H9 (cell line): ENCODE measurements at regions not wholly inside any gene's neighbourhood (a gene's known extent, or its start where the extent isn't known, plus 50 kb on each side); places are given as distances from the start of the nearest gene placed in this dataset.
"Not testable (repeated sequence)": the region's sequence is repeated elsewhere in the genome, so short reads cannot be mapped to it uniquely, and the experiment has no call there.

Experiments used
- DNase-seq: peaks from one replicate; pipeline ENCODE4 v3.0.0-alpha.2; 2017
- H2AFZ ChIP-seq: one replicate; pipeline ENCODE4 v1.6.1; 2013; ENCODE audit warnings: mild to moderate bottlenecking, low read length, control low read depth, moderate library complexity
- H2AK5ac ChIP-seq: 2 replicates; pipeline ENCODE4 v1.6.1; 2013; ENCODE audit warnings: low read length, control low read depth, mixed read lengths; ENCODE audit not compliant: insufficient read length
- H2BK120ac ChIP-seq: one replicate; pipeline ENCODE4 v1.6.1; 2013; ENCODE audit warnings: low read depth, mild to moderate bottlenecking, low read length, control low read depth, inconsistent platforms; ENCODE audit not compliant: poor library complexity, severe bottlenecking
- H2BK12ac ChIP-seq: 2 replicates; pipeline ENCODE4 v1.6.1; 2013; ENCODE audit warnings: low read length, control low read depth, mixed read lengths, low read depth; ENCODE audit not compliant: insufficient read length
- H2BK15ac ChIP-seq: 2 replicates; pipeline ENCODE4 v1.6.1; 2013; ENCODE audit warnings: low read depth, low read length, control low read depth
- H2BK20ac ChIP-seq: one replicate; pipeline ENCODE4 v1.6.1; 2013; ENCODE audit warnings: low read depth, mild to moderate bottlenecking, low read length, control low read depth, inconsistent platforms; ENCODE audit not compliant: poor library complexity, severe bottlenecking
- H2BK5ac ChIP-seq: 2 replicates; pipeline ENCODE4 v1.6.1; 2013; ENCODE audit warnings: low read length, control low read depth, mixed read lengths; ENCODE audit not compliant: insufficient read length
- H3K14ac ChIP-seq: 2 replicates; pipeline ENCODE4 v1.6.1; 2013; ENCODE audit warnings: low read length, control low read depth; ENCODE audit not compliant: insufficient read depth
- H3K18ac ChIP-seq: 2 replicates; pipeline ENCODE4 v1.6.1; 2013; ENCODE audit warnings: low read depth, mild to moderate bottlenecking, mixed read lengths, low read length, control low read depth; ENCODE audit not compliant: insufficient read length
- H3K23ac ChIP-seq: 2 replicates; pipeline ENCODE4 v1.6.1; 2013; ENCODE audit warnings: low read length, control low read depth, mixed read lengths, low read depth; ENCODE audit not compliant: insufficient read length
- H3K23me2 ChIP-seq: 2 replicates; pipeline ENCODE4 v1.6.1; 2013; ENCODE audit warnings: low read depth, mild to moderate bottlenecking, mixed read lengths, low read length, control low read depth; ENCODE audit not compliant: insufficient read length, poor library complexity, severe bottlenecking
- H3K27ac ChIP-seq: 2 replicates; pipeline ENCODE4 v1.5.1; 2013; ENCODE audit warnings: low read length, control low read depth, mixed read lengths, low read depth; ENCODE audit not compliant: insufficient read length
- H3K27me3 ChIP-seq: 2 replicates; pipeline ENCODE4 v1.6.1; 2013; ENCODE audit warnings: low read length, control low read depth, inconsistent platforms; ENCODE audit not compliant: insufficient read depth
- H3K4ac ChIP-seq: 2 replicates; pipeline ENCODE4 v1.6.1; 2013; ENCODE audit warnings: low read depth, mild to moderate bottlenecking, control low read depth, inconsistent platforms, low read length, moderate library complexity
- H3K4me1 ChIP-seq: 2 replicates; pipeline ENCODE4 v1.6.1; 2013; ENCODE audit warnings: low read length, control low read depth, inconsistent platforms; ENCODE audit not compliant: insufficient read depth
- H3K4me2 ChIP-seq: 2 replicates; pipeline ENCODE4 v1.6.1; 2013; ENCODE audit warnings: low read length, control low read depth, mixed read lengths; ENCODE audit not compliant: insufficient read length, insufficient read depth
- H3K56ac ChIP-seq: 2 replicates; pipeline ENCODE4 v1.6.1; 2013; ENCODE audit warnings: low read depth, mild to moderate bottlenecking, mixed read lengths, low read length, control low read depth; ENCODE audit not compliant: insufficient read length
- H3K79me1 ChIP-seq: 2 replicates; pipeline ENCODE4 v1.6.1; 2013; ENCODE audit warnings: low read depth, mild to moderate bottlenecking, moderate library complexity, low read length, control low read depth, inconsistent platforms; ENCODE audit not compliant: insufficient read depth, poor library complexity, severe bottlenecking
- H3K79me2 ChIP-seq: 2 replicates; pipeline ENCODE4 v1.6.1; 2013; ENCODE audit warnings: low read length, control low read depth, inconsistent platforms; ENCODE audit not compliant: insufficient read depth
- H3K9ac ChIP-seq: 2 replicates; pipeline ENCODE4 v1.6.1; 2013; ENCODE audit warnings: low read length, control low read depth, mixed read lengths; ENCODE audit not compliant: insufficient read length; ENCODE audit errors: extremely low read depth
- H3K9me3 ChIP-seq: one replicate; pipeline ENCODE4 v1.6.1; 2013; ENCODE audit warnings: low read depth, low read length, inconsistent platforms; ENCODE audit not compliant: control insufficient read depth
- H3T11ph ChIP-seq: one replicate; pipeline ENCODE4 v1.6.1; 2013; ENCODE audit warnings: mild to moderate bottlenecking, low read length, control low read depth, inconsistent platforms
- H4K20me1 ChIP-seq: one replicate; pipeline ENCODE4 v1.6.1; 2013; ENCODE audit not compliant: control insufficient read depth, insufficient read length, insufficient read depth
- H4K5ac ChIP-seq: 2 replicates; pipeline ENCODE4 v1.6.1; 2013; ENCODE audit warnings: low read depth, mild to moderate bottlenecking, mixed read lengths, low read length, control low read depth; ENCODE audit not compliant: insufficient read length
- H4K8ac ChIP-seq: replicated peaks from 2 replicates; pipeline ENCODE4 v1.6.1; 2013; ENCODE audit warnings: low read length, control low read depth, mixed read lengths, low read depth; ENCODE audit not compliant: insufficient read length
- H4K91ac ChIP-seq: 2 replicates; pipeline ENCODE4 v1.6.1; 2013; ENCODE audit warnings: low read depth, mild to moderate bottlenecking, moderate library complexity, mixed read lengths, low read length, control low read depth; ENCODE audit not compliant: insufficient read length
- H3K27ac Mint-ChIP-seq, 3 experiments: 2 replicates in 2 of 3; 3 replicates in 1 of 3; pipeline ENCODE4 v1.8.0; 2020 to 2021; ENCODE audit warnings: mixed read lengths in 3 of 3, mild to moderate bottlenecking in 1 of 3, moderate library complexity in 1 of 3
- H3K27me3 Mint-ChIP-seq: 2 replicates; pipeline ENCODE4 v1.8.0; 2021; ENCODE audit warnings: low read depth, mild to moderate bottlenecking, moderate library complexity, mixed read lengths
- H3K36me3 Mint-ChIP-seq, 3 experiments: 2 replicates in 2 of 3; 3 replicates in 1 of 3; pipeline ENCODE4 v1.8.0; 2020 to 2021; ENCODE audit warnings: low read depth in 3 of 3, mixed read lengths in 3 of 3; ENCODE audit not compliant: insufficient read depth in 1 of 3
- H3K4me1 Mint-ChIP-seq, 2 experiments: 2 replicates each; pipeline ENCODE4 v1.8.0; 2020; ENCODE audit warnings: mixed read lengths in 2 of 2
- H3K4me3 Mint-ChIP-seq, 2 experiments: 2 replicates in 1 of 2; 3 replicates in 1 of 2; pipeline ENCODE4 v1.8.0; 2020 to 2021; ENCODE audit warnings: mild to moderate bottlenecking in 2 of 2, mixed read lengths in 2 of 2, moderate library complexity in 1 of 2
- H3K9me3 Mint-ChIP-seq, 2 experiments: 2 replicates in 1 of 2; 3 replicates in 1 of 2; pipeline ENCODE4 v1.8.0; 2020; ENCODE audit warnings: mild to moderate bottlenecking in 2 of 2, mixed read lengths in 2 of 2, moderate library complexity in 1 of 2
- WGBS: extraction: QIAGEN DNeasy Blood & Tissue Kit; methylation state at CpG from one replicate; pipeline ENCODE4 v1.1.7; 2013; ENCODE audit warnings: missing lambda C conversion rate, low lambda C conversion rate, mixed read lengths; ENCODE audit not compliant: insufficient read length; ENCODE audit errors: extremely low coverage; 5-methylcytosine and 5-hydroxymethylcytosine counted together

DNA sequence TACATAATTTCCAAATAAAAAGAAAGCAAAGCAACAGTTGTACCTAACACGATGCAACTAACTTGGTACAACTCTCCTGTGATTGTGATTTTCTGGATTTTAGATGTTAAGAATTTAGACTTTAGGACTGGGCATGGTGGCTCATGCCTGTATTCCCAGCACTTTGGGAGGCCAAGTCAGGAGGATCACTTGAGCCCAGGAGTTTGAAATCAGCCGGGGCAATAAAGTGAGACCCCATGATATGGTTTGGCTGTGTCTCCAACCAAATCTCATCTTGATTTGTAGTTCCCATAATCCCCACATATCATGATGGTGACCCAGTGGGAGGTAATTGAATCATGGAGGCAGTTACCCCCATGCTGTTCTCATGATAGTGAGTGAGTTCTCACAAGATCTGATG is 5285.6 kb upstream of the TPTE start:
- not testable (repeated sequence) for H3K4me1 ChIP-seq, H3K79me1 ChIP-seq, H4K91ac ChIP-seq, H3K27me3 ChIP-seq, H3K23me2 ChIP-seq, H3K56ac ChIP-seq, H2AK5ac ChIP-seq, H4K8ac ChIP-seq, H2BK15ac ChIP-seq, H3K18ac ChIP-seq, H3K9ac ChIP-seq, H3K27ac ChIP-seq, H2BK120ac ChIP-seq, H2BK12ac ChIP-seq, H3K27me3 Mint-ChIP-seq, H2BK20ac ChIP-seq, H3K4ac ChIP-seq, H3K79me2 ChIP-seq, H3K4me2 ChIP-seq, H3K4me3 Mint-ChIP-seq, H4K5ac ChIP-seq, H3K14ac ChIP-seq, H2BK5ac ChIP-seq, H4K20me1 ChIP-seq, H3K23ac ChIP-seq, H3K27ac Mint-ChIP-seq, H3T11ph ChIP-seq, H2AFZ ChIP-seq, DNase-seq, H3K4me1 Mint-ChIP-seq
- no CpG with 5 or more reads among the region's 2 CpGs for WGBS
- H3K9me3 ChIP-seq, result peaks cover 87% of the 10 kb centered on the region
- Mint-ChIP-seq H3K36me3 (peaks cover 26 to 70% (median 42%) of the 10 kb centered on the region in 3 experiments), H3K9me3 (peaks cover 92 to 93% of the 10 kb centered on the region in 2 experiments)

DNA sequence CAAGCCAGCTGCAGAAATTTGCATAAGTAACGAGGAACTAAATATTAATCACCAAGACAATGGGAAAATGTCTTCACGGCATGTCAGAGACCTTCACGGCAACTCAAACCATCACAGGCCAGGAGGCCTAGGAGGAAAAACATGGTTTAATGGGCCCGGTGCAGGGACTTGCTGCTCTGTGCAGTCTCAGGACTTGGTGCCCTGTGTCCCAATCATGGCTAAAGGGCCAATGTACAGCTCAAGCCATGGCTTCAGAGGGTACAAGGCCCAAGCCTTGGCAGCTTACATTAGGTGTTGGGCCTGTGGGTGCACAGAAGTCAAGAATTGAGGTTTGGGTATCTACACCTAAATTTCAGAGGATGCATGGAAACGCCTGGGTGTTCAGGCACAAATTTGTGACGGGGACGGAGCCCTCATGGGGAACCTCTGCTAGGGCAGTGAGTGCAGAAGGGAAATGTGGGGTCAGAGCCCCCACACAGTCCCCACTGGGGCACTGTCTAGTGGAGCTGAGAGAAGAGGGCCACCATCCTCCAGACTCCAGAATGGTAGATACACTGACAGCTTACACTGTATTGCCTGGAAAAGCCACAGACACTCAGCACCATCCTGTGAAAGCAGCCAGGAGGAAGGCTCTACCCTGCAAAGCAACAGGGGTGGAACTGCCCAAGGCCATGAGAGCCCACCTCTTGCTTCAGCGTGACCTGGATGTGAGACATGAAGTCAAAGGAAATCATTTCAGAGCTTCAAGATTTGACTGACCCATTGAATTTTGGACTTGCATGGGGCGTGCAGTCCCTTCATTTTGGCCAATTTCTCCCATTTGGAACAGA is 5284.3 kb upstream of the TPTE start:
- not testable (repeated sequence) for H4K5ac ChIP-seq, H3K4ac ChIP-seq, DNase-seq, H2AFZ ChIP-seq, H2BK5ac ChIP-seq, H3K56ac ChIP-seq, H2BK120ac ChIP-seq, H3K27me3 Mint-ChIP-seq, H4K91ac ChIP-seq, H3K4me2 ChIP-seq, H3K4me1 ChIP-seq, H3K27ac Mint-ChIP-seq, H3K18ac ChIP-seq, H3K4me3 Mint-ChIP-seq, H3K79me1 ChIP-seq, H3K4me1 Mint-ChIP-seq, H2BK20ac ChIP-seq, H3K27ac ChIP-seq, H3T11ph ChIP-seq, H3K27me3 ChIP-seq, H3K9ac ChIP-seq, H4K8ac ChIP-seq, H3K23me2 ChIP-seq, H2BK12ac ChIP-seq, H4K20me1 ChIP-seq, H3K14ac ChIP-seq, H2BK15ac ChIP-seq, H2AK5ac ChIP-seq, H3K23ac ChIP-seq, H3K79me2 ChIP-seq
- H3K9me3 ChIP-seq, result peaks cover 87% of the 10 kb centered on the region
- WGBS, result no CpG with 5 or more reads among the region's 9 CpGs
- Mint-ChIP-seq H3K36me3 (peaks cover 24 to 70% (median 45%) of the 10 kb centered on the region in 3 experiments), H3K9me3 (peaks cover 90 to 91% of the 10 kb centered on the region in 2 experiments)
